SK-MEL-5 (cell line): ENCODE measurements at regions not wholly inside any gene's neighbourhood (a gene's known extent, or its start where the extent isn't known, plus 50 kb on each side); places are given as distances from the start of the nearest gene placed in this dataset.

Experiments used
- DNase-seq: peaks from one replicate; pipeline ENCODE4 v3.0.0-alpha.2; 2016; ENCODE audit warnings: low read depth, low spot score
- in situ Hi-C: cut with HindIII; loops from 2 replicates; pipeline ENCODE4 v1.10.0; 2016; ENCODE audit warnings: low sequenced_read_pairs, high pct_unique_total_duplicates, low pct_unique_long_range_greater_than_20kb

GRCh38 chr3:188959013-188959412, 212.8 kb upstream of the TPRG1 start:
- in situ Hi-C loops = loop anchor here (10.0 kb wide), 1 partner anchor 1214 kb away; the partner anchor contains the start of gene BCL6
- DNase-seq = no peak

DNA sequence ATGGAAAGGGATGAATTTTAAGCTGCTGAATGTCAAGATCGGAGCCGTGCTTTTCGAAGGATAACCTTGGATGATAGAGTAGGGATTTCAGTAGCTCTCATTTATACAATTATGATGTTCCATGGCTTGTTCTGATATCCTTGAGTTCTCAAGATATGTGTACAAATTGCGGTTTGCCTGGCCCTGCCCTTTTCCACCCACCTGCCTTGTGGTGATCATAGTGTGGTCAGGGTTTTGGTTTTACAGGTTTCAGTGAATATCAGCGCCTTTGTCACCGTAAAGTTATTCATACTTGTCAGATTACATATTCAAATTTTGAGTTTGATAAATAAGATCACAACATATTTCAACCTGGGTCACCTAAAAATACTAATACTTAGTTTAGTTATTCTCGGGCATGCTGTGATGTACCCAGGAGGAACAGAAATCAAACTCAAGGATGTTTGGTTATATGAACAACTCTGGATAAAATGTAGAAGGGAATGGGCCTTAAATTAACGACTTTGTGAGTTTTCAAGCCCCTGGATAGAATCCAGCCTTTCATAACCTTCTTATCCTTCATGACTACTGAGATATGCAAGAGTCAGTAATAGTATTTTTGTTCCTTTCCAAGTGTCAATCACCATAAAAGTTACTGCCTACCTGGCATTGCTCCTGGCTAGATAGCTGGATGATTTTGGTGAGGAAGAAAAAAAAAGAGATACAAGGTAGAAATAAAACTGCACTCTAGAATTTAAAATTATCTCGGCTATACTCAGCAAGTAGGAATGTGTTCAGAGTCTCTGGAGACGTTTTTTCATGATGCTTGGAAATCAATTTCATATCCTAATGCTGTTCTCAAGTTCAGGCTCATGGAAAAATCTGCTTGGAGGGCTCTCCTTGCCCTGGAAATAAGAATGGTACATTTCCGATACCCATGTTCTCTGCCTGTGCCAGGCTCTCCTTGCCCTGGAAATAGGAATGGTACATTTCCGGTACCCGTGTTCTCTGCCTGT, 209.2 kb upstream of the TPRG1 start:
- DNase-seq = no peak
- in situ Hi-C loops = no loop called here

GRCh38 chr3:188964957-188965356, 206.8 kb upstream of the TPRG1 start:
- in situ Hi-C loops = no loop called here
- no peak for DNase-seq

DNA sequence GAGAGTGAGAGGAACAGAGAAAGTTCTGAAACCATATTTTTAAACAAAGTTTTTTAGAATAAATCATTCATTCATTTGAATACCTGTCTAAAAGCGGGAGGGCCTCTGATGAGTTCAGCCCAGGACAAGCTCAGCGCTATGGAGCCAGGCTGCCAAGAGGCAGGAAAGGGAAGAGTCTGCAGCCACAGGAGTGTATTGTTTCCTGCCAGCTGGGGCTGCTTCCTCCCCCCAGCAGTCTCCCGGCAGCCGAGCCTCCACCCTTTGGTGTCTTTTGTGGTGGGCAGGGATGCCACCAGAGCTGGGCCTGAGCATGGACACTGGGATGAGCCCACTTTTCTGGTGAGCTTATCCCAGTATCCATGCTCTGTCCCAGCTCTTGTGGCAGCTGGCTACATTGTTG, 199.5 kb upstream of the TPRG1 start:
- no peak for DNase-seq
- in situ Hi-C loops = no loop called here

GRCh38 chr3:188974856-188975599, 196.7 kb upstream of the TPRG1 start:
- no peak for DNase-seq
- in situ Hi-C loops = no loop called here

DNA sequence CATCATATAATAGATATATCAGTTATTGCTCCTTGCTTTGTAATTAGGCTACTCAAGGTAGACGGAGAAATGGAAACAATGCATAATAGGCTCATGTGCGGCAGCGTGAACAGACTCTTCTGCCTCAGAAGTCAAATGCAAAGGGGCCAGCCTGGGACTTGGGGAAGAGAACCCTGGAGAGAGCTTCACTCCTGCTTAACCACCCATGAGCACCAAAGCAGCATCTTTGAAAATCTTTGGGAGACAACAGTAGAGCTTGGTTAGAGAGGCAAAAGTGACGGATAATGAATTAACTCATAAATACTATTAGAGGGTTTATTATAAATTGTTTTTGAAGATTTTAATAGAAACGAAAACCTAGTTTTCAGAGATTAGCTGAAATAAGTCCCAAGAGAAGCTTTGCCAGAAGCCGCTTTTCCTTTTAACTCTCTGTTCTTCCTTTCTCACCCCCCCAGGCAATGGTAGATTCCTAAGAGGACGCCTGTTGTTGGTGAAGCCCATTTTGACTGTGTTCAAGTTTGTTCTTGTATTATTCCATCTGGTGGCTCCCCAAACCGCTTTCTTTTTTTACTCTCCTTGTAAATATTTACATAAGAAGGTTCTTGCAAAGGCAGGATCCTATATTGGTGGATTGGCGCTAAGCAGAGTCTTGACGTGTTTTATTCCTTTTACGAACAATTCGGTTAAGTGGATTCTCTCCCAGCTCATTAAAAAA, 196.0 kb upstream of the TPRG1 start:
- DNase-seq = peak; percentile 19
- in situ Hi-C loops = no loop called here

DNA sequence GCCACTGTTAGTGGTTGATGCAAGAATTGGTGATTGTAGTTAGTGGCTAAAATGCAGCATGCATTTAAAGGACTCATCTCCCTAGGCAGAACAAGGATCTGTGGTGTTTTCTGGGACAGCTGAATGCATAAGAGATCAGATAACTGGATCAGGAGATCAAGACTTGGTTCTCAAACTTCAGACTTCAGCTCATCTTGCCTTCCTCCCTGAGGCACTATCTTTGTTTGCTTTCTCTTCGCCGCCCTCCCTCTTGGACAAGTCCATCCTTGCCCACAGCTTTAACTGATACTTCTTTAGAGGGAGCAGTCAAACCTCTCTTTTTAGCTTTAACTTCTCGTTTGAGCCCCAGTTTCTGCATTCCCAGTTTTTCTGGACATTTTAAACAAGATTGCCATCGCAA, 195.4 kb upstream of the TPRG1 start:
- DNase-seq = no peak

DNA sequence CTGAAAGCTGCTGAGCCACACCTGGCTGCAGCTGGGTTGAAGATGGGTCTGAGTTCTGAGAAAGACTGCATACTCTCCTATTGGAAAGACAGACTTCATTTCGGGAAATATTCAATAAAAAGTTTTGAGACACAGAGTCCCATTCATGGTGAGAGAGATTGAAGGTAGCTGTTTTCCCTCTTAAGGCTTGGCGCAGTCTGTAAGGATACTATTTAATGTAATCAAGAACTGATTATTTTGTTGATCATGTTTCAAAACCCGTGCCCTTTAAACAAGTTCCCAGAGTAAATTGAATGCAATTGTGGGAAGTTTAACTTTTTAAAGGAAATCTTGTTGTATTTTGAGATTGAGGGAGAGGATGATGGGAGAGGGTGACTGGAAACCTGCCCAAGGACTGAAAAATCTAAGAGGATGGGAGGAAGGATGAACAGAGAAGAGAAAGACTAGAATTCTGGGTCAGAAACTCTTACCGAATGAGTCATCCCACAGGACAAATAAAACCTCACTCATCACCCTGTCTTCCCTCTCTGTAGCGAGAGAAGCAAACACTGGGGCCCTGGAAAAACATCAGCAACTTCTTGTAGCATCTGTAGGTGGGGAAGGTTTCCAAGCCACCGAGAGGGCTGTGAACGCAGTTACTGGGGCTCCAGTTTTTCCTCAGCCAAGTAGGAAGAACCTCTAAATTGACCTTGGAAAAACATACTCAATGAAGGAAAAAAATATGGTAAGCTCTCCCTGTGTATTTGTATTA, 193.2 kb upstream of the TPRG1 start:
- no peak for DNase-seq

More for the DNA sequence above, 195.4 kb upstream of the TPRG1 start:
- in situ Hi-C loops = no loop called here

DNA sequence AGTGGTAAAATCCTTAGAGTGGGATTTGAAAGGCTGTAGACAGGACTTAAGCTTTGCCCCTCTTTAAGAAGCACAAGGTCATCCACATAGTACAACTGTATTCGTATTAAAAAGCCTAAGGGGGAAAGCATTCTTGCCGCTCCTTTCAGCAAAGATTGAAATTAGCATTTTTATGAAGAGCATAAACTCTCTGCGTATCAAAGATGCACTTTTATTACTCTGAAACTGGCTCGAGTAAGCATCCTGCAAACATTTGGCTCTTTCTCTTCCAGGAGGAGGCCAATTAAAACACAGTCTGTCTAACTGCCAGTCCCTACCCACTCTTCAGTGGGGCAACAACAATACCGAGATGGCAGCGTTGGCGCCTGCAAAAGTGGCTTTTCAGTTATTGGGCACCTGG, 192.5 kb upstream of the TPRG1 start:
- DNase-seq = no peak
- in situ Hi-C loops = no loop called here

More for the DNA sequence above, 193.2 kb upstream of the TPRG1 start:
- in situ Hi-C loops = no loop called here

DNA sequence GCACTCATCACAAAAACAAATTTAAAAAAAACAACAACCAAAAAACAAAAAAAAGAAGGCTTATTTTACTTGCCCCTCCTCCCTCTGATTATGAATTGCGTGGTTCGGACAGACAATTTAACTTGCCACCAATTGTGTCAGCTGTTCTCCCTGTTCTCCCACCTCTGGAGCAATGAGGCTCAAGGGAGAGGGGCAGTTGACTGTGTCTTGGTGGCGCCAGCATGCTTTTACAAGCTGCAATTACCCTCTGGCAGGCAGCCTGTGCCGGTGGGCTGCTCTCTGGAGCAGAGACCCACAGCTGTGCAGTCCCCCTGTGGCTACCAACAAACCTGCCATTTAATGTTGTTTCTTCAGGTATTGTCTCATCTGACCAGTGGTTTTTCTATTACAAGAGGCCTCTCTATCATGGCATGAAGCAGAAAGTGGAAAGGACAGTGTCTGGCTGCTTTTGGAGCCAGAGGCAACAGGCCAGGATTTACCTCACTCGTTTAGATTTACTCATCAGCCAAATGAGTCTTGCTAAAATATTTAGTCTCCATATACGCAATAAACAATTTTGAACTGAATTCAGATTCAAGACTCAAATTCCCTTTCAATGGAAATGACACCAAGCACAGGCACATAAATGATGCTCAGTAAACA, 192.0 kb upstream of the TPRG1 start:
- in situ Hi-C loops = no loop called here
- DNase-seq = no peak

- in situ Hi-C loops = no loop called here
- no peak for DNase-seq
Measured at GRCh38 chr3:188993181-188993580, 178.6 kb upstream of the TPRG1 start.

- in situ Hi-C loops = no loop called here
- no peak for DNase-seq
Measured at GRCh38 chr3:189001559-189001958, 170.2 kb upstream of the TPRG1 start.

GRCh38 chr3:189003410-189003809, 168.4 kb upstream of the TPRG1 start:
- no peak for DNase-seq
- in situ Hi-C loops = no loop called here

GRCh38 chr3:189013224-189013888, 158.4 kb upstream of the TPRG1 start:
- DNase-seq = no peak
- in situ Hi-C loops = no loop called here

- in situ Hi-C loops = no loop called here
- no peak for DNase-seq
Measured at GRCh38 chr3:189014526-189014925, 157.2 kb upstream of the TPRG1 start.
